ENCODE measurements at regions not wholly inside any gene's neighbourhood (a gene's known extent, or its start where the extent isn't known, plus 50 kb on each side); places are given as distances from the start of the nearest gene placed in this dataset.
"Not testable (repeated sequence)": the region's sequence is repeated elsewhere in the genome, so short reads cannot be mapped to it uniquely, and the experiment has no call there.

DNA sequence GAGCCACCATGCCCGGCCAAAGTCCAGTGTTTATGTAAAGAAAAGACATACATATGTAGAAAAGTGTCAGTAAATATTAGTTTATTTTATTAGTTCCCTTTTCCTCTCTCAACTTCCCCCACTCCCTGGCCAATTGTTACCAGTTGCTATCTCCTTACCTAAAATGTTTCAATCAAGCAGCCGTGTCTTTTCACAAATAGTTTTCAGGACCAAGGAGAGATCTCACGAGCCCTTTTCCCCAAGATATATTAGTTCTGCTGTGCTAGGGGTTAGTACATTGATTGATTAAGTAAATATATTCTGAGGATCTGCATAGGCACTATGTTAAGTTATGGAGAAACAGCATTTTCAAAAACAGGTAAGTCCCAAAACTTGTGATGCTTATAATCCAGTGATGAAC lies 87.4 kb downstream of the ZIC4 start:
- no peak overlapping the region for H3K27ac ChIP-seq (ENCODE audit: low read depth, low read length)
- Mint-ChIP-seq H3K4me1 (ENCODE audit: low read depth, unreplicated experiment) (no peaks in the 10 kb centered on the region), H3K27ac (ENCODE audit: unreplicated experiment) (no peak overlapping the region), H3K9me3 (ENCODE audit: unreplicated experiment) (no peaks in the 10 kb centered on the region), H3K36me3 (ENCODE audit: low read depth, unreplicated experiment) (no peaks in the 10 kb centered on the region), H3K4me3 (ENCODE audit: unreplicated experiment) (no peak overlapping the region), H3K27me3 (ENCODE audit: low read depth, unreplicated experiment) (peaks cover 3% of the 10 kb centered on the region)
- no peaks in the 10 kb centered on the region for H3K9me3 ChIP-seq (ENCODE audit: insufficient read depth, low read depth, low read length)
- H3K79me2 ChIP-seq (ENCODE audit: insufficient read depth, low read length) = no peaks in the 10 kb centered on the region
- TF ChIP-seq CTCF (IDR thresholded peaks at IDR 0.05; ENCODE audit: insufficient read depth, low read depth, low read length) (no peak), EZH2 (IDR thresholded peaks at IDR 0.05; ENCODE audit: insufficient read depth, low read length) (no peak)
- DNase-seq (ENCODE audit: low read depth) (no peak), FAIRE-seq (no peak)
- no peak overlapping the region for H3K4me3 ChIP-seq (ENCODE audit: insufficient read depth, low read depth, low read length)
- H2AFZ ChIP-seq (ENCODE audit: low read depth, low read length) = no peak overlapping the region
- no peaks in the 10 kb centered on the region for H3K4me1 ChIP-seq (ENCODE audit: insufficient read depth, low read length)
- no peaks in the 10 kb centered on the region for H3K27me3 ChIP-seq (ENCODE audit: insufficient read depth, low read length)
- H3K36me3 ChIP-seq (ENCODE audit: insufficient read depth, low read length) = no peaks in the 10 kb centered on the region
- H4K20me1 ChIP-seq (ENCODE audit: insufficient read depth, low read length) = no peaks in the 10 kb centered on the region
- no peak overlapping the region for H3K9ac ChIP-seq (ENCODE audit: low read length)
- H3K4me2 ChIP-seq (ENCODE audit: low read length) = no peak overlapping the region

- not testable (repeated sequence) for H3K36me3 ChIP-seq (ENCODE audit: insufficient read depth, low read length); H3K27ac Mint-ChIP-seq (ENCODE audit: unreplicated experiment); H3K36me3 Mint-ChIP-seq (ENCODE audit: low read depth, unreplicated experiment); H4K20me1 ChIP-seq (ENCODE audit: insufficient read depth, low read length); H3K9ac ChIP-seq (ENCODE audit: low read length); FAIRE-seq; H3K9me3 ChIP-seq (ENCODE audit: insufficient read depth, low read depth, low read length); H3K4me2 ChIP-seq (ENCODE audit: low read length); H3K27me3 Mint-ChIP-seq (ENCODE audit: low read depth, unreplicated experiment); H3K4me1 Mint-ChIP-seq (ENCODE audit: low read depth, unreplicated experiment); H3K4me3 ChIP-seq (ENCODE audit: insufficient read depth, low read depth, low read length); H3K27me3 ChIP-seq (ENCODE audit: insufficient read depth, low read length); H3K9me3 Mint-ChIP-seq (ENCODE audit: unreplicated experiment); H3K4me1 ChIP-seq (ENCODE audit: insufficient read depth, low read length); H3K4me3 Mint-ChIP-seq (ENCODE audit: unreplicated experiment); H3K79me2 ChIP-seq (ENCODE audit: insufficient read depth, low read length); H3K27ac ChIP-seq (ENCODE audit: low read depth, low read length); H2AFZ ChIP-seq (ENCODE audit: low read depth, low read length); DNase-seq (ENCODE audit: low read depth)
Measured at GRCh38 chr3:147317080-147317479, 89.3 kb downstream of the ZIC4 start.

DNA sequence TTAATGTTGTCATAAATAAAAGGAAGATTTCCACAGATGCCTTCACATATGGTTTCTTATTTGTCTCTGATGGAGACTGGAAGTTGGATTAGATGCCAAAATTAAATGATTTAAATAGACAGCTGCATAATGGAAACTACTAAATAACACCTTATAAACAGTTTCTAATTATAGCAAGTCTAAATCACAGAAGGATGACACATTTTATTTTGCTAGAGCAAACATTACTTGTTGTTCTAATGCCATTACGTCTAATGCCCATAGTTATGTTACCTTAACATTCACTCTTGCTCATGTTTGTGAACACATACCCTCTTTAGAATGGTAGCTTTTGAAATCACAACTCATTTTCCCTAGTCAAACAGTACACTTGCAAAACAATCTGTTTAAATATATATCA lies 92.8 kb downstream of the ZIC4 start:
- Histone ChIP-seq H3K4me2 (ENCODE audit: low read length) (no peak overlapping the region), H4K20me1 (ENCODE audit: insufficient read depth, low read length) (no peaks in the 10 kb centered on the region), H3K79me2 (ENCODE audit: insufficient read depth, low read length) (no peaks in the 10 kb centered on the region), H3K27me3 (ENCODE audit: insufficient read depth, low read length) (no peaks in the 10 kb centered on the region), H3K4me1 (ENCODE audit: insufficient read depth, low read length) (no peaks in the 10 kb centered on the region), H3K27ac (ENCODE audit: low read depth, low read length) (no peak overlapping the region), H3K4me3 (ENCODE audit: insufficient read depth, low read depth, low read length) (no peak overlapping the region), H3K36me3 (ENCODE audit: insufficient read depth, low read length) (no peaks in the 10 kb centered on the region), H3K9me3 (ENCODE audit: insufficient read depth, low read depth, low read length) (no peaks in the 10 kb centered on the region), H3K9ac (ENCODE audit: low read length) (no peak overlapping the region), H2AFZ (ENCODE audit: low read depth, low read length) (no peak overlapping the region)
- TF ChIP-seq EZH2 (IDR thresholded peaks at IDR 0.05; ENCODE audit: insufficient read depth, low read length) (no peak), CTCF (IDR thresholded peaks at IDR 0.05; ENCODE audit: insufficient read depth, low read depth, low read length) (no peak)
- no peak for FAIRE-seq
- H3K4me3 Mint-ChIP-seq (ENCODE audit: unreplicated experiment) = no peak overlapping the region
- no peak overlapping the region for H3K27ac Mint-ChIP-seq (ENCODE audit: unreplicated experiment)
- no peaks in the 10 kb centered on the region for H3K4me1 Mint-ChIP-seq (ENCODE audit: low read depth, unreplicated experiment)
- H3K27me3 Mint-ChIP-seq (ENCODE audit: low read depth, unreplicated experiment) = peaks cover 8% of the 10 kb centered on the region
- no peak for DNase-seq (ENCODE audit: low read depth)
- no peaks in the 10 kb centered on the region for H3K36me3 Mint-ChIP-seq (ENCODE audit: low read depth, unreplicated experiment)
- no peaks in the 10 kb centered on the region for H3K9me3 Mint-ChIP-seq (ENCODE audit: unreplicated experiment)
